Fibroblast of upper back skin (primary cell): ENCODE measurements at regions not wholly inside any gene's neighbourhood (a gene's known extent, or its start where the extent isn't known, plus 50 kb on each side); places are given as distances from the start of the nearest gene placed in this dataset.

Experiments
- DNase-seq: peaks from one replicate; pipeline ENCODE4 v3.0.0-alpha.2; 2013

- DNase-seq: no peak
Observed at GRCh38 chr12:24600551-24600950, 348.4 kb downstream of the BCAT1 start.

- no peak for DNase-seq
Observed at GRCh38 chr12:24599736-24600135, 349.2 kb downstream of the BCAT1 start.

- no peak for DNase-seq
Observed at GRCh38 chr12:24597580-24597979, 351.3 kb downstream of the BCAT1 start.

GRCh38 chr12:24596768-24597388 is 352.0 kb downstream of the BCAT1 start:
- peak; percentile 34 for DNase-seq

- no peak for DNase-seq
Observed at GRCh38 chr12:24595652-24596235, 353.2 kb downstream of the BCAT1 start.

- DNase-seq: no peak
Observed at GRCh38 chr12:24591715-24592440, 357.0 kb downstream of the BCAT1 start.

GRCh38 chr12:24591079-24591626 is 357.7 kb downstream of the BCAT1 start:
- no peak for DNase-seq

GRCh38 chr12:24586293-24586692 is 362.6 kb downstream of the BCAT1 start:
- DNase-seq: peak; percentile 13

- DNase-seq: no peak
Observed at GRCh38 chr12:24584032-24584675, 364.7 kb downstream of the BCAT1 start.

- DNase-seq: no peak
Observed at GRCh38 chr12:24582954-24583601, 365.8 kb downstream of the BCAT1 start.

GRCh38 chr12:24574538-24574937 is 374.4 kb downstream of the BCAT1 start:
- DNase-seq: no peak

- DNase-seq: no peak
Observed at GRCh38 chr12:24573621-24574020, 375.3 kb downstream of the BCAT1 start.

GRCh38 chr12:24565300-24565699 is 383.6 kb downstream of the BCAT1 start:
- DNase-seq: peak; percentile 19

- peak; percentile 3 for DNase-seq
Observed at GRCh38 chr12:24562771-24563431, 386.0 kb downstream of the BCAT1 start.

- DNase-seq: peak; percentile 23
Observed at GRCh38 chr12:24561882-24562770, 386.8 kb downstream of the BCAT1 start.

GRCh38 chr12:24561411-24561871 is 387.5 kb downstream of the BCAT1 start:
- peak; percentile 11 for DNase-seq

GRCh38 chr12:24560831-24561271 is 388.1 kb downstream of the BCAT1 start:
- no peak for DNase-seq

- DNase-seq: no peak
Observed at GRCh38 chr12:24560192-24560775, 388.6 kb downstream of the BCAT1 start.

GRCh38 chr12:24557738-24558137 is 391.2 kb downstream of the BCAT1 start:
- DNase-seq: no peak

- DNase-seq: no peak
Observed at GRCh38 chr12:24555730-24556129, 393.2 kb downstream of the BCAT1 start.
